ENCODE measurements at regions not wholly inside any gene's neighbourhood (a gene's known extent, or its start where the extent isn't known, plus 50 kb on each side); places are given as distances from the start of the nearest gene placed in this dataset.

DNA sequence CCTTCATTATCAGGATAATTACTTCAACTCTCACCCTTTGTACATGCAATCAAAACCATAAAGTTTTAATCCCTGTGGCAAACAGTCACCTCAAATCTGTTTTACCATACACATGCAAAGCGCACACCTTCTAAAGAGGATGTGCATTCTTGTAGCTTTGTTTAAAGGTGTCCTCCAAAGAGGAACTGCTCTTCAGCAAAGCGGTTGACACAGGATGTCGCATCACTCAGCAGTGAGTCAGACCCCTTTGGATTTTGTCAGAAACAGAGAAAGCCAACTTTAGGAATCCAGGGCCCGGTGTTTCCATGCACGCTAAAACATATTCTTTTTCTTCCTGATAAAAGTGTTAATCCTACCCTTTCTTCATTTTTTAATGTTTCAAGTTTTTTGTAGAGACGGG is 268.3 kb upstream of the ARID1B start:
- H3K4me3 ChIP-seq (replicated peaks in 1 of 2; ENCODE audit: low read depth in 1 of 2, low read length in 2 of 2), result no peak overlapping the region
- TF ChIP-seq, protein P1, sequence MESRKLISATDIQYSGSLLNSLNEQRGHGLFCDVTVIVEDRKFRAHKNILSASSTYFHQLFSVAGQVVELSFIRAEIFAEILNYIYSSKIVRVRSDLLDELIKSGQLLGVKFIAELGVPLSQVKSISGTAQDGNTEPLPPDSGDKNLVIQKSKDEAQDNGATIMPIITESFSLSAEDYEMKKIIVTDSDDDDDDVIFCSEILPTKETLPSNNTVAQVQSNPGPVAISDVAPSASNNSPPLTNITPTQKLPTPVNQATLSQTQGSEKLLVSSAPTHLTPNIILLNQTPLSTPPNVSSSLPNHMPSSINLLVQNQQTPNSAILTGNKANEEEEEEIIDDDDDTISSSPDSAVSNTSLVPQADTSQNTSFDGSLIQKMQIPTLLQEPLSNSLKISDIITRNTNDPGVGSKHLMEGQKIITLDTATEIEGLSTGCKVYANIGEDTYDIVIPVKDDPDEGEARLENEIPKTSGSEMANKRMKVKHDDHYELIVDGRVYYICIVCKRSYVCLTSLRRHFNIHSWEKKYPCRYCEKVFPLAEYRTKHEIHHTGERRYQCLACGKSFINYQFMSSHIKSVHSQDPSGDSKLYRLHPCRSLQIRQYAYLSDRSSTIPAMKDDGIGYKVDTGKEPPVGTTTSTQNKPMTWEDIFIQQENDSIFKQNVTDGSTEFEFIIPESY (IDR thresholded peaks at IDR 0.05; ENCODE audit: extremely low read depth, insufficient replicate concordance, low read length), result no peak
- TF ChIP-seq SIN3A (IDR thresholded peaks at IDR 0.05; ENCODE audit: low read depth) (no peak), EZH2phosphoT487 (IDR thresholded peaks at IDR 0.05; ENCODE audit: borderline replicate concordance) (no peak), RAD21 (IDR thresholded peaks at IDR 0.05; ENCODE audit: low read depth) (no peak)
- TF ChIP-seq, protein P2, sequence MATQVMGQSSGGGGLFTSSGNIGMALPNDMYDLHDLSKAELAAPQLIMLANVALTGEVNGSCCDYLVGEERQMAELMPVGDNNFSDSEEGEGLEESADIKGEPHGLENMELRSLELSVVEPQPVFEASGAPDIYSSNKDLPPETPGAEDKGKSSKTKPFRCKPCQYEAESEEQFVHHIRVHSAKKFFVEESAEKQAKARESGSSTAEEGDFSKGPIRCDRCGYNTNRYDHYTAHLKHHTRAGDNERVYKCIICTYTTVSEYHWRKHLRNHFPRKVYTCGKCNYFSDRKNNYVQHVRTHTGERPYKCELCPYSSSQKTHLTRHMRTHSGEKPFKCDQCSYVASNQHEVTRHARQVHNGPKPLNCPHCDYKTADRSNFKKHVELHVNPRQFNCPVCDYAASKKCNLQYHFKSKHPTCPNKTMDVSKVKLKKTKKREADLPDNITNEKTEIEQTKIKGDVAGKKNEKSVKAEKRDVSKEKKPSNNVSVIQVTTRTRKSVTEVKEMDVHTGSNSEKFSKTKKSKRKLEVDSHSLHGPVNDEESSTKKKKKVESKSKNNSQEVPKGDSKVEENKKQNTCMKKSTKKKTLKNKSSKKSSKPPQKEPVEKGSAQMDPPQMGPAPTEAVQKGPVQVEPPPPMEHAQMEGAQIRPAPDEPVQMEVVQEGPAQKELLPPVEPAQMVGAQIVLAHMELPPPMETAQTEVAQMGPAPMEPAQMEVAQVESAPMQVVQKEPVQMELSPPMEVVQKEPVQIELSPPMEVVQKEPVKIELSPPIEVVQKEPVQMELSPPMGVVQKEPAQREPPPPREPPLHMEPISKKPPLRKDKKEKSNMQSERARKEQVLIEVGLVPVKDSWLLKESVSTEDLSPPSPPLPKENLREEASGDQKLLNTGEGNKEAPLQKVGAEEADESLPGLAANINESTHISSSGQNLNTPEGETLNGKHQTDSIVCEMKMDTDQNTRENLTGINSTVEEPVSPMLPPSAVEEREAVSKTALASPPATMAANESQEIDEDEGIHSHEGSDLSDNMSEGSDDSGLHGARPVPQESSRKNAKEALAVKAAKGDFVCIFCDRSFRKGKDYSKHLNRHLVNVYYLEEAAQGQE (IDR thresholded peaks at IDR 0.05; ENCODE audit: low read depth), result no peak
- intact Hi-C loops (cut with micrococcal nuclease), result no loop called here
- no peaks in the 10 kb centered on the region for H3K36me3 ChIP-seq (ENCODE audit: control insufficient read depth in 1 of 2, insufficient read depth in 2 of 2, low read length in 2 of 2)
- ChIA-PET CTCF (no interaction called here), RAD21 (ENCODE audit: low non-redundant PET in 1 of 2, low total read pairs in 2 of 2, uncharacterized antibody in 2 of 2, unreplicated experiment in 2 of 2) (no interaction called here), POLR2A (no interaction called here)
- H3K27ac ChIP-seq (ENCODE audit: low read depth, low read length), result no peak overlapping the region
- no peaks in the 10 kb centered on the region for H3K79me2 ChIP-seq (ENCODE audit: insufficient read depth, low read length)
- H3K4me1 ChIP-seq (ENCODE audit: control insufficient read depth in 1 of 2, insufficient read depth in 2 of 2, low read length in 2 of 2), result no peaks in the 10 kb centered on the region
- H3K9me2 ChIP-seq (ENCODE audit: insufficient read depth), result no peaks in the 10 kb centered on the region
- peaks cover 24% of the 10 kb centered on the region for H3K27me3 ChIP-seq (ENCODE audit: insufficient read depth, low read length)
- DNase-seq (ENCODE audit: low read depth, low spot score) (no peak), ATAC-seq (no peak)
- H2AFZ ChIP-seq (ENCODE audit: low read depth, low read length, poor library complexity, severe bottlenecking), result no peak overlapping the region
- no TSS peak for BruUV-seq (replicated peaks)
- no peaks in the 10 kb centered on the region for H4K20me1 ChIP-seq (ENCODE audit: insufficient read depth)
- H3K4me2 ChIP-seq (ENCODE audit: low read length), result no peak overlapping the region
- H3K9ac ChIP-seq (ENCODE audit: low read length), result no peak overlapping the region
- no peaks in the 10 kb centered on the region for H3K9me3 ChIP-seq (ENCODE audit: control insufficient read depth in 1 of 2, insufficient read depth in 1 of 2, low read depth in 1 of 2, low read length in 2 of 2)
